Neural progenitor cell (in vitro differentiated cells): ENCODE measurements at regions not wholly inside any gene's neighbourhood (a gene's known extent, or its start where the extent isn't known, plus 50 kb on each side); places are given as distances from the start of the nearest gene placed in this dataset.

Experiments
- DNase-seq: peaks from one replicate; pipeline ENCODE4 v3.0.0-alpha.2; 2016; ENCODE audit warnings: low spot score
- H2AFZ ChIP-seq: fragments of 200-600 bp; sonication (generic); replicated peaks from 2 replicates; pipeline ENCODE4 v1.6.1; 2016; ENCODE audit warnings: antibody characterized with exemption
- H3F3A ChIP-seq: fragments of 200-600 bp; sonication (generic); 2 replicates; pipeline ENCODE4 v1.6.1; 2016; ENCODE audit warnings: antibody characterized with exemption, low read depth
- H3K27ac ChIP-seq: fragments of 200-600 bp; sonication (generic); 2 replicates; pipeline ENCODE4 v1.5.1; 2016; ENCODE audit warnings: mild to moderate bottlenecking
- H3K27me3 ChIP-seq: fragments of 200-600 bp; sonication (generic); 2 replicates; pipeline ENCODE4 v1.6.1; 2016; ENCODE audit warnings: mild to moderate bottlenecking, moderate library complexity
- H3K36me3 ChIP-seq: fragments of 200-600 bp; sonication (generic); 2 replicates; pipeline ENCODE4 v1.5.1; 2016
- H3K4me1 ChIP-seq: fragments of 200-600 bp; sonication (generic); 2 replicates; pipeline ENCODE4 v1.6.1; 2016; ENCODE audit warnings: mixed run types
- H3K4me2 ChIP-seq: fragments of 200-600 bp; sonication (generic); 2 replicates; pipeline ENCODE4 v1.6.1; 2016
- H3K4me3 ChIP-seq: fragments of 200-600 bp; sonication (generic); 2 replicates; pipeline ENCODE4 v1.5.1; 2016
- H3K79me2 ChIP-seq: fragments of 200-600 bp; sonication (generic); 2 replicates; pipeline ENCODE4 v1.6.1; 2016; ENCODE audit warnings: low read depth
- H3K9ac ChIP-seq: fragments of 200-600 bp; sonication (generic); 2 replicates; pipeline ENCODE4 v1.6.1; 2016
- H3K9me3 ChIP-seq: fragments of 200-600 bp; sonication (generic); 2 replicates; pipeline ENCODE4 v1.5.1; 2016; ENCODE audit warnings: low read depth
- H4K20me1 ChIP-seq: fragments of 200-600 bp; sonication (generic); 2 replicates; pipeline ENCODE4 v1.6.1; 2016; ENCODE audit warnings: low read depth
- H3K27ac Mint-ChIP-seq: 3 replicates; pipeline ENCODE4 v1.8.0; 2021; ENCODE audit warnings: mixed read lengths
- H3K27me3 Mint-ChIP-seq: 2 replicates; pipeline ENCODE4 v1.8.0; 2022; ENCODE audit warnings: low read depth, mild to moderate bottlenecking, inconsistent platforms, moderate library complexity, mixed read lengths; ENCODE audit not compliant: insufficient read depth
- H3K36me3 Mint-ChIP-seq: 3 replicates; pipeline ENCODE4 v1.8.0; 2021; ENCODE audit warnings: mixed read lengths
- H3K4me1 Mint-ChIP-seq: 3 replicates; pipeline ENCODE4 v1.8.0; 2021; ENCODE audit warnings: mixed read lengths
- H3K4me3 Mint-ChIP-seq: 3 replicates; pipeline ENCODE4 v1.8.0; 2021; ENCODE audit warnings: mild to moderate bottlenecking, moderate library complexity, mixed read lengths
- H3K9me3 Mint-ChIP-seq: 3 replicates; pipeline ENCODE4 v1.8.0; 2020; ENCODE audit warnings: mixed read lengths
- CTCF ChIP-seq: fragments of 200-600 bp; sonication (generic); IDR thresholded peaks from 2 replicates; pipeline ENCODE4 v1.5.1; 2017; ENCODE audit warnings: antibody characterized with exemption, mild to moderate bottlenecking
- EZH2 ChIP-seq: fragments of 200-600 bp; sonication (generic); IDR thresholded peaks from 2 replicates; pipeline ENCODE4 v1.6.1; 2017; ENCODE audit warnings: antibody characterized with exemption, mild to moderate bottlenecking, moderate library complexity
- EZH2phosphoT487 ChIP-seq: fragments of 200-600 bp; sonication (generic); IDR thresholded peaks from 2 replicates; pipeline ENCODE4 v1.6.1; 2017; ENCODE audit warnings: antibody characterized with exemption

DNA sequence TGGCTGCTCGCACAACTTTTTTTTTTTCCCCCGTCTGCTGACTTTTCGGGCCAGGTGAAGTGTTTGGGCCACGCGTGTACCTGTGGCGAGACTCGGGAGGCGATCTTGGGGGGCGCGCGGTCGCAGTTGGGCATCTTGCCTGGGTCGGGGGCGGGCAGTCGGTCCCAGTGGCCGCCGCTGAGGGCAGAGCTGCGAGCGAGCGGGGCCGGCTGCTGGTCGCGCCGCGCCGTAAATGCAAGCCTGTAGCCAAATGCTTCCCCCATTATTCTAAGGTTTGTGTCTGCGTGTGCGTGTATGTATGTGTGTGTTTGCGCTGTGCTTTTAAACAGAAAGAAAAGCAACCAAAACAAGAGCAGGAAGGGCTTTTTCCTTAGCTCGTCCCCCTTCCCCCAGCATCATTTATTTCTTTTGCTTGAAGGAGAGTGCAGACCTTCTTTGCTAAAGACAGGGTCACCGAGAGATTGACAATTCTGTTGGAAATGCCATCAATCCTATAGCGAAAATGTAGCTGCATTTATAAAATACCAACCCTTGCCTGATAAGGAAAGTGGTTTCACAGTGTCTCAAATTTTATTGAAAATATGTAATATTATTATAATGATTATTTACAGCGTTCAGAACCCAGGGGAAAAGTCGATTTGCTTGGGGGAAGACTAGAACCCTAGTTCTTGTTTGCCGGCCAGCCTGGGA lies 143.2 kb upstream of the ZNF536 start:
- Histone ChIP-seq H3K4me3 (peak overlapping the region; percentile 71), H3K27ac (no peak overlapping the region), H3K9me3 (no peaks in the 10 kb centered on the region), H3F3A (peaks cover 40% of the 10 kb centered on the region), H2AFZ (no peak overlapping the region), H3K36me3 (no peaks in the 10 kb centered on the region), H3K9ac (no peak overlapping the region), H3K4me1 (peaks cover 34% of the 10 kb centered on the region), H4K20me1 (peaks cover 18% of the 10 kb centered on the region), H3K79me2 (no peaks in the 10 kb centered on the region), H3K4me2 (peak overlapping the region; percentile 99), H3K27me3 (peaks cover 91% of the 10 kb centered on the region)
- Mint-ChIP-seq H3K36me3 (no peaks in the 10 kb centered on the region), H3K4me1 (peaks cover 57% of the 10 kb centered on the region), H3K4me3 (peak overlapping the region; percentile 95), H3K27ac (peak overlapping the region; percentile 79), H3K27me3 (peaks cover 24% of the 10 kb centered on the region), H3K9me3 (no peaks in the 10 kb centered on the region)
- DNase-seq: peak; percentile 65
- TF ChIP-seq CTCF: no peak
- no peak for TF ChIP-seq EZH2phosphoT487
- peak; percentile 50 for TF ChIP-seq EZH2

DNA sequence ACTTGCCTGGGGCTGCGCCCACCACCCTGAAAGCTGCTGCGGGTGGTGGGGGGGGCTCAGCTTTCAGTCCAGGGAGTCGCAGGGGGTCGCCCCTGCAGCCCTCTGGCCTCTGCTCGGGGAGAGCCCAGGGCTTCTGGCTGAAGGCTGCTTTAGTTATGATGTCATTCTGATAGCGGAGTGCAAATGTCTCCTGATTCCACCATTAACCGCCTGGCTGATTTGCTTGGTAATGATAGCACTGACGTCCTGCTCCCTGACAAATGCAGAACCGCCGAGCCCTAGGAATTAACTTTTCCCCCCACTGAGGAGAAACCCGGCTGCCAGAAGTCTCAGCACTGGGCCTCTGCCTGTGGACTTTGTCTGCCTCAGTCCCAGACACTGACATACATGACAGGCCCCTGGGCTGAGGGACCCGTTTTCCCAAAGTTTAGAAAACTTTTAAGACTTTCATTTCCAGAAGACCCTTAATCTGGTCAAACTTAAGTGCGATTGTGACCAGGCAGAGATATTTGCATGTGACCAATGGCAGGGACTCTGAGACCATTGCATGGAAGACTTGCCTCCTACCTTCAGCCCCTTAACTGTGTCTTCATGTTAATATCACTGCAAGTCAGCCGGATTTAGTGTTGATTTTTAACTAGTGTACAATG lies 142.5 kb upstream of the ZNF536 start:
- H4K20me1 ChIP-seq: peaks cover 12% of the 10 kb centered on the region
- peaks cover 33% of the 10 kb centered on the region for H3F3A ChIP-seq
- H3K27ac Mint-ChIP-seq: no peak overlapping the region
- no peaks in the 10 kb centered on the region for H3K79me2 ChIP-seq
- peak; percentile 64 for DNase-seq
- H3K27me3 Mint-ChIP-seq: peaks cover 19% of the 10 kb centered on the region
- H3K9me3 Mint-ChIP-seq: no peaks in the 10 kb centered on the region
- no peaks in the 10 kb centered on the region for H3K36me3 Mint-ChIP-seq
- no peak overlapping the region for H3K27ac ChIP-seq
- peaks cover 28% of the 10 kb centered on the region for H3K4me1 ChIP-seq
- peak overlapping the region; percentile 95 for H3K4me3 Mint-ChIP-seq
- no peaks in the 10 kb centered on the region for H3K9me3 ChIP-seq
- H3K9ac ChIP-seq: no peak overlapping the region
- H3K4me2 ChIP-seq: peak overlapping the region; percentile 99
- peaks cover 85% of the 10 kb centered on the region for H3K27me3 ChIP-seq
- peak overlapping the region; percentile 71 for H3K4me3 ChIP-seq
- H2AFZ ChIP-seq: no peak overlapping the region
- no peak for TF ChIP-seq CTCF
- no peak for TF ChIP-seq EZH2phosphoT487
- no peak for TF ChIP-seq EZH2
- H3K4me1 Mint-ChIP-seq: peaks cover 54% of the 10 kb centered on the region
- H3K36me3 ChIP-seq: no peaks in the 10 kb centered on the region

DNA sequence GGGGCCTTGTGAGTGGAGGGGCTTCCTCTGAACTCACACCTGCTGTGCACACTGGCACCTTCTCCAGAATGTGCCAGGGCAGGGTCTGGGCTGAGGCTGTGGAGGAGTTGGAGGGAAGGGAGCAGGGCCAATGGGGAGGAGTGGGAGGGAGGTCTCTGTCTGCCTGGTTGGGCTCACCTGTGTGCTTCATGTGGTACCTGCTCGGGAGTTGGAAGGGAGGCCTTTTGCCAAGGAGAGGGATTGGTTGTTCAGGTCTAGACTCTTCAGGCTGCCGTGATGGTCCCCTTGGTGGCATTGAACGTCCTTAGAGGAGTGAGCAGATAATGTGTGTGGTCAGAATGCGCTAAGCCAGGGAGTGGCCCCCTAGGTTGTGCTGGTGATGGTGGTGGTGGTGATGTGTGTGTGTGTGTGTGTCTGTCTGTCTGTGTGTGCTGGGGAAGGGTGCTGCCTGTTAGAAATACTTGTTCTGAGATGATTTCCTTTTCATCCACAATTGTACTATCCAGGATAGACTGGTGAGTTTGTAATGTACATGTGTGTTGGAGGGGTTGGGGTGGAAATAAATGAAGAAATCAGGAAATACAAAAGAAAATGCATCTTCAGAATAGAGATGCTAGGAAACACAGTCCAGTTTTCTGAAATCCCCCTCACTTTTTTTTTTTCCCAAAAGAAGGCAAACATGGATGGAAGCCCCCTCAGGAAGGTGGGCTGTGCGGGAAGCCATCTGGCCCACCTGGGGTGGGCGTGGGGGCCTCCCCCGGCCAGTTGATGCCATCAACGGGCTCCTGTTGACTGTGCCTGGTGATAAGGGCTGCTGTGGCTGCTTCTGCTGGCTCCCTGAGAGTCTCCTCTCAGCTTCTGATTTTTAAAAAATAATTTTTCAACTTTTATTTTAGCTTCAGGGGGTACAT lies 140.5 kb upstream of the ZNF536 start:
- Histone ChIP-seq H3K9me3 (no peaks in the 10 kb centered on the region), H3K4me3 (no peak overlapping the region), H3K4me2 (no peak overlapping the region), H3F3A (peaks cover 23% of the 10 kb centered on the region), H3K9ac (no peak overlapping the region), H3K79me2 (no peaks in the 10 kb centered on the region), H3K27me3 (peaks cover 64% of the 10 kb centered on the region), H3K4me1 (peaks cover 29% of the 10 kb centered on the region), H4K20me1 (peaks cover 5% of the 10 kb centered on the region), H3K27ac (no peak overlapping the region), H3K36me3 (no peaks in the 10 kb centered on the region), H2AFZ (no peak overlapping the region)
- H3K4me3 Mint-ChIP-seq: no peak overlapping the region
- TF ChIP-seq CTCF (no peak), EZH2phosphoT487 (no peak), EZH2 (no peak)
- no peaks in the 10 kb centered on the region for H3K36me3 Mint-ChIP-seq
- no peaks in the 10 kb centered on the region for H3K9me3 Mint-ChIP-seq
- peaks cover 9% of the 10 kb centered on the region for H3K27me3 Mint-ChIP-seq
- peak overlapping the region; percentile 90 for H3K27ac Mint-ChIP-seq
- no peak for DNase-seq
- peaks cover 65% of the 10 kb centered on the region for H3K4me1 Mint-ChIP-seq
